Muscle of leg (tissue), 3 donors: ENCODE measurements at regions not wholly inside any gene's neighbourhood (a gene's known extent, or its start where the extent isn't known, plus 50 kb on each side); places are given as distances from the start of the nearest gene placed in this dataset.
A peak's percentile ranks its signal among the peaks of the same experiment; 100 is the strongest.

Experiments used
- DNase-seq: peaks from one replicate; pipeline ENCODE4 v3.0.0; 2013
- H3K27ac ChIP-seq: one replicate; pipeline ENCODE4 v1.5.1; 2013; ENCODE audit warnings: mild to moderate bottlenecking, low read length, control low read depth
- H3K27me3 ChIP-seq: one replicate; pipeline ENCODE4 v1.6.1; 2013; ENCODE audit warnings: low read length; ENCODE audit not compliant: control insufficient read depth, insufficient read depth
- H3K36me3 ChIP-seq: one replicate; pipeline ENCODE4 v1.6.1; 2013; ENCODE audit warnings: low read length; ENCODE audit not compliant: control insufficient read depth, insufficient read depth
- H3K4me1 ChIP-seq: one replicate; pipeline ENCODE4 v1.6.1; 2013; ENCODE audit warnings: low read length; ENCODE audit not compliant: control insufficient read depth, insufficient read depth
- H3K4me3 ChIP-seq: one replicate; pipeline ENCODE4 v1.5.1; 2013; ENCODE audit warnings: low read length, control low read depth
- H3K9me3 ChIP-seq: replicated peaks from 2 replicates; pipeline ENCODE4 v1.6.1; 2013; ENCODE audit warnings: low read depth, low read length; ENCODE audit not compliant: control insufficient read depth
- WGBS: methylation state at CpG from one replicate; pipeline ENCODE4 v1.1.5; 2013; ENCODE audit warnings: missing lambda C conversion rate; ENCODE audit not compliant: insufficient coverage; 5-methylcytosine and 5-hydroxymethylcytosine counted together

DNA sequence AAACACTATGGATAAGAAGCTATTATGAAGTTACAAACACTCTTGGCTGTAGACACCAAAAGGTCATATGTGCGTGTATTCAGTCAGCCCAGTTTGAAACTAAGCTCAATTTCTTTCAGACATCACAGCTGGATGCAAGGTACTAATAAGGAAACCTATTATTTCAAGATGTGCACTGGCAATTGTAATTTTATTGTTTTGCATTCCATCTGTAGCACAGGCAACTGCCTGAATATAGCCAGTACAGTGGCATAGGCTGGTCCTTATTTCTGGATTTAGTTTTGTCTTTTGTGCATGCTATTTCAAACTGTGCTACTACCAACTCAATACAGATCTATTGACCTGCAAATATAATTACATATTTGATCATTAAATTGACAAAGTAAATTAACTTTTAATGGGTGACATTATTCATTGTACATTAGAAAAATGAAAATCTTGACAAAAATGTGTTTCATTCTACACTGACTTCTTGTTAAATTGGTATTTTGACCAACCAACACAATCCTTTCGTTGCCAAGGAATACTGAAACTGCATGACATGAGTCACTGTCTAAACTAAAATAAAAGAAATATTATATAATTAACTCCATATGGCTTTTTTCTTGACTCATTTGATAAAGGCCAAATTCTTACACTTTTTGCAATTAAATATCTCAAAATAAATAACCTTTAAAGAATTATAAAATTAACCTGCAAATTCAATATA, 594.3 kb upstream of the ADGRL3 start:
- H3K36me3 ChIP-seq = no peaks in the 10 kb centered on the region
- peak; percentile 32 for DNase-seq
- no peak overlapping the region for H3K27ac ChIP-seq
- H3K4me1 ChIP-seq = no peaks in the 10 kb centered on the region
- no peaks in the 10 kb centered on the region for H3K27me3 ChIP-seq
- WGBS = no CpG with 5 or more reads among the region's 2 CpGs
- no peaks in the 10 kb centered on the region for H3K9me3 ChIP-seq
- no peak overlapping the region for H3K4me3 ChIP-seq

DNA sequence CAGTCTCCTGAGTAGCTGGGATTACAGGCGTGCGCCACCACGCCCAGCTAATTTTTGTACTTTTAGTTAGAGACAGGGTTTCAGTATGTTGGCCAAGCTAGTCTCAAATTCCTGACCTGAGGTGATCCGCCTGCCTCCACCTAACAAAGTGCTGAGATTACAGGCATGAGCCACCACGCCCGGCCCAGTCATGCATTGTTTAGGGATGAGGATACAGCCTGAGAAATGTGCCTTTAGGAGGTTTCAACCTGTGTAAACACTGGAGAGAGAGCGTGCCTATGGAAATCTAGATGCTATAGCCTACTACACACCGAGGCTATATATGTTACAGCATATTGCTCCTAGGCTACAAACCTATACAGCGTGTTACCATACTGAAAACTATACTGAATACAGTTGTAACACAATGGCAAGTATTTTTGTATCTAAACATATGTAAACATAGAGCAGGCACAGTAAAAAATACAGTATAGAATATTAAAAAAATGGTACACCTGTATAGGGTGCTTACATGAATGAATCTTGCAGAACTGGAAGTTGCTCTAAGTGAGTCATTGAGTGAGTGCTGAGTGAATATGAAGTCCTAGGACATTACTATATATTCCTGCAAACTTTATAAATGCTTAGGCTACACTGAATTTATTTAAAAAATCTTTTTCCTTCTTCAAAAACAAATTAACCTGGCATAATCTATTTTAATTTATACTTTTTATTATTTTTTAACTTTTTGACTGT, 588.2 kb upstream of the ADGRL3 start:
- no peak overlapping the region for H3K27ac ChIP-seq
- WGBS = 96% methylated on average over 4 of the region's 9 CpGs
- no peaks in the 10 kb centered on the region for H3K36me3 ChIP-seq
- DNase-seq = no peak
- H3K4me1 ChIP-seq = no peaks in the 10 kb centered on the region
- no peaks in the 10 kb centered on the region for H3K27me3 ChIP-seq
- no peak overlapping the region for H3K4me3 ChIP-seq
- H3K9me3 ChIP-seq = peaks cover 6% of the 10 kb centered on the region

DNA sequence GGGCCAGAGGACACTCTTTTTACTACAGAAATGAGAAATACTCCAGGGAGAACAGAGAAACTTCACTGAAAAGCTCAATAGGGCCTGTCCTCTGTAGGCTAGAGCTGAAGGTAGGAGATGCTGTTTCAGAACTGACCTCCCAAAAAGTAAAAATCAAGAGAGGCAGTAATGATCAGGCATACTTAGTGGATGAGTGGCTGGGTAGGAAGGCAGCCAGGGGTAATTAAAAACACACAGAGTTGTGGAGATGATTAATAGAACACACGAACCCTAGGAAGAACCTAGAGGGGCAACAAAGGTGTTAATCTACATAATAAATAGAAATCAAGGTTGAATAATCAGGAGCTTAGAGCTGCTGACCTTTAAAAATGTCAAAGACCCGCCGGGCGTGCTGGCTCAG, 582.4 kb upstream of the ADGRL3 start:
- H3K27me3 ChIP-seq = no peaks in the 10 kb centered on the region
- H3K9me3 ChIP-seq = peaks cover 7% of the 10 kb centered on the region
- WGBS = no CpG with 5 or more reads among the region's 4 CpGs
- no peaks in the 10 kb centered on the region for H3K36me3 ChIP-seq
- H3K4me1 ChIP-seq = no peaks in the 10 kb centered on the region
- no peak for DNase-seq
- no peak overlapping the region for H3K27ac ChIP-seq
- H3K4me3 ChIP-seq = no peak overlapping the region

DNA sequence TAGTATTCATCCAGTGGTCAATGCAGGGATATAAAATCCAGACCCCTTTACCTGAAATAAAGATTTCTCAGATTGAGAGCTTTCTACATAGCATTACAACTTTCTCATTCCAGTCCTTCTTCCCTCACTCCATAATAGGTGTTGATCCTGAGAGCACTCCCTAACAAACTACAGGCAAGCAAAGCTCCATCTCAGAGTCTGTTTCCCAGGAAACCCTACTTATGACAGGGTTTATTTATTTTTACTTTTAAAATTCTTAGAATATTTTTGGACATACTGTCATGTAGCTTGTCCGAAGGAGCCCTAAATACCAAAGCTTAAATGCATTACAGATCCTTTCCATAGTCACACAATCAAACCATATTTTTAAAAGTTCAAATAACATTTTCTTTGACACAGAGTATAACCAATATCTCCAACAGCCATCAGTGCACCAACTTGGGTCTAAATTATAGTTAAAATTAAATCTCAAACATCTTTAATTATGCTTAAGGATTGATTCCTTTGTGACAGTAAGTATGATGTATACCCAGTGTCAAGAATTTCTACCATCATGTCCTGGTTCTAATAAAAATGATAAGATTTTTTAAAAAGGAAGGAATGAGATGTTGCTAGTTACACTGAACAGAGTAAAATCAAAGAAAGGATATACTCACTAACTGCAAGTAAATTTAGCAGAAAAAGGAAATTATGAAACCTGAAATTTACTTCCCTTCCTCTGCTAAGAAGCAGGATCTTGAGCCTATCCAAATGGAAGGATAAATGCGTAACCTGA, 580.4 kb upstream of the ADGRL3 start:
- WGBS = no CpG with 5 or more reads among the region's 2 CpGs
- no peak overlapping the region for H3K4me3 ChIP-seq
- no peaks in the 10 kb centered on the region for H3K27me3 ChIP-seq
- H3K36me3 ChIP-seq = no peaks in the 10 kb centered on the region
- H3K4me1 ChIP-seq = no peaks in the 10 kb centered on the region
- H3K27ac ChIP-seq = no peak overlapping the region
- peaks cover 7% of the 10 kb centered on the region for H3K9me3 ChIP-seq
- no peak for DNase-seq

DNA sequence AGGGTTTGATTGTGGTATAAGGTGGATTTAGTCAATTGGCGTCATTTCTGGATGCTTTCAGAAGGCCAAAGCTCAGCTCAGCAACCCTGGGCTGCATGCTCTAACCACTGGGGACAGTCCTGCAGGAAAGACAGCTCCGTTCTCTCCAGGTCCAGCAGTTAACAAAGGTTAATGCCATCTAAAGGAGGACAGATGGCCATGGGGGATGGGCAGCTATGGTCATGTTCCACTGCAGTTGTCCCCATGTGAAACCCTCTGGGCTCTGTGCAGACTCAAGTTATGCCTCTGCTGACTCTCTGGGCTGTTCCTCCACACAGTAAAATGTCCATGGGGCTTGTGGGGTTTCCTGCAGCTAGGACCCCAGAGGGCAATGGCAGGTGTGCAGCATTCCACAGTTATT, 562.1 kb upstream of the ADGRL3 start:
- WGBS = 59% methylated on average over 2 of the region's 2 CpGs
- H3K9me3 ChIP-seq = peaks cover 7% of the 10 kb centered on the region

DNA sequence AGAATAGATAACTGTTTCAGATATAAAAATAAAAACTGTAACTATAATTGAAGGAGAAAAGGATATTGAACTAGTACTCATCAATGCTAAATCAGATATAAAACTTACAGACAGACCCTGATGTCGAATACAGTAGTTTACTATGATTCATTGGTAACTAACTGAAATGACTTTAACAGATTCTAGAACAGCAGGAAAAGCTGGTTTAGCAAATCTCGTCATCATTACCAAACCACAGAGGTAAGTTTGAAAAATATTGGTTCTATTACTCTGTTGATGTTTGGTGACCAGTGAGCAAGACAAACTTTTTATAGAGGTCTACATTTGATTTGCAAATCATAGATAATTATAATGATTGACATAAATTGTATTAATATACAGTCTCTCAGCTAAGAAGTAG, 551.4 kb upstream of the ADGRL3 start:
- Histone ChIP-seq H3K4me3 (no peak overlapping the region), H3K9me3 (no peaks in the 10 kb centered on the region), H3K27me3 (no peaks in the 10 kb centered on the region), H3K27ac (no peak overlapping the region), H3K4me1 (no peaks in the 10 kb centered on the region), H3K36me3 (no peaks in the 10 kb centered on the region)
- DNase-seq = peak; percentile 1
- WGBS = no CpG with 5 or more reads among the region's 2 CpGs

More for the DNA sequence above, 562.1 kb upstream of the ADGRL3 start:
- no peaks in the 10 kb centered on the region for H3K27me3 ChIP-seq
- no peak overlapping the region for H3K4me3 ChIP-seq
- no peaks in the 10 kb centered on the region for H3K4me1 ChIP-seq
- no peaks in the 10 kb centered on the region for H3K36me3 ChIP-seq
- no peak overlapping the region for H3K27ac ChIP-seq
- no peak for DNase-seq

DNA sequence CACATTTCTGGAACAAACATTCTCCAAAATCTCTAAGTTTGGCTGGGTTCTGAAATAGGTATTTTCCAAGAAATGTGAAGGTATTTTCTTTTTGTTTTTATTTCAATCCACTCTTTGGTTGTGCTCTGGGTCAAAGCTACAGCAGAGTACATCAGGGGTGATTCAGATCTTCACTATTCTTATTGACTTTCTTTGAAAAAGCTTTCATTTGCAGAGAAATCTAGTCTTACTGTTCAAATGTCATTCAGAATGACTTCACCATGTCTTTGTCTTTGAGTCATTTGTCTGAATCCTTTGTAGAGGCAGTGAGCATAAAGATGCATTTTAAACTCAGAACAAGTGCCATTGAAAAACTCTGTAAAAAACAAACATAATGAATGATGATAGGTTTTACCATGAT, 547.2 kb upstream of the ADGRL3 start:
- H3K9me3 ChIP-seq = no peaks in the 10 kb centered on the region
- H3K27ac ChIP-seq = no peak overlapping the region
- H3K4me1 ChIP-seq = no peaks in the 10 kb centered on the region
- DNase-seq = no peak
- no peaks in the 10 kb centered on the region for H3K36me3 ChIP-seq
- H3K4me3 ChIP-seq = no peak overlapping the region
- no peaks in the 10 kb centered on the region for H3K27me3 ChIP-seq

DNA sequence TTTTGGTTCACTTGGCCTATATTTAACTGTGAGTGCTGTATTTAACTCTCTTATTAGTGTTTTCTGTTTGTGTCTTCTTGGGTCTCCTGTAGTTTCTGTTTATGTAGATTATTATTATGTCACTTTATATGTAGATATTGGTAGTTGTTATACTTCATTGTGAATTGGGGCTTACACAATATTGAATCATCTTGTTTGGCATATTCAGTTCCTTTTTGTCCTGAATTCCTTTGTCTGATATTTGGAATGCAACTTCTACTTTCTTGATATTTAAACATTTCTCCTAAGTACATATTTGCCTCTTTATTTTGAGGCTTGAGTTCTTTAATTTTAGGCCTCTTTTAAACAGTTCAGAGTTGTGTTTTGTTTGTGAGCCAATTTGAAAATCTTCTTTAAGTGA, 544.8 kb upstream of the ADGRL3 start:
- Histone ChIP-seq H3K27me3 (no peaks in the 10 kb centered on the region), H3K9me3 (no peaks in the 10 kb centered on the region), H3K27ac (no peak overlapping the region), H3K4me1 (no peaks in the 10 kb centered on the region), H3K36me3 (no peaks in the 10 kb centered on the region), H3K4me3 (no peak overlapping the region)
- DNase-seq = no peak

DNA sequence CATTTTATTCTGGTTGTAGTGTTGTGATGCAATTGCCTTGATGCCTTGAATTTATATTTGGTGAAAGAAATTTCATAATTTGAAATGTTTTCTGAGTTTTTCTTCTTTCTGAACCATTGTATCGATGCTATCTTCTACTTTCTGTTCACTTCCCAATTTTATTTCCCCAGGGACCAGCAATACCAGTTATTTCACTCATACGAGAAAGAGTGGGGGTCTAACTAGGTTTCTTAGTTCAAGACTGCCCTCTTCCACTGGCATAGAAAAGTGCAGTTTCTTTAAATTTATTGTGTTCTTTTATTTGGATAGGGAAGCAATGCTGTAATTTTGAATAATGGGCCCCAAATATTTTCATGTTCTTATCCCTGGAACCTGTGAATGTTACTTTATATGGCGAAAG, 544.0 kb upstream of the ADGRL3 start:
- H3K9me3 ChIP-seq = no peaks in the 10 kb centered on the region
- no peak overlapping the region for H3K4me3 ChIP-seq
- DNase-seq = peak; percentile 1
- no peaks in the 10 kb centered on the region for H3K4me1 ChIP-seq
- H3K27ac ChIP-seq = no peak overlapping the region
- WGBS = 67% methylated on average over 1 of the region's 3 CpGs
- no peaks in the 10 kb centered on the region for H3K27me3 ChIP-seq
- no peaks in the 10 kb centered on the region for H3K36me3 ChIP-seq

DNA sequence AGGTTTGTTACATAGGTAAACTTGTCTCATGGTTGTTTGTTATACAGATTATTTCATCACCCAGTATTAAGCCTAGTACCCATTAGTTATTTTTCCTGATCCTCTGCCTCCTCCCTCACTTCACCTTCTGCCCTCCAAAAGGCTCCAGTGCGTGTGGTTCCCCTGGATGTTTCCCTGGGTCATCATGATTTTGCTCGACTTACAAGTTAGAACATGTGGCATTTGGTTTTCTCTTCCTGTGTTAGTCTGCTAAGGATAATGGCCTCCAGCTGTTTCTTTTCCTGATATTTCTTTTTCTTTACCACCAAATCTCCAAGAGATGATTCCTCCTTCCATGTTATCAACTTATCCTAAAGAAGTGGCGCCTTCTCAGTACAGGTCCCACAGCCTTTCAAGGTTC, 543.1 kb upstream of the ADGRL3 start:
- Histone ChIP-seq H3K27ac (no peak overlapping the region), H3K4me3 (no peak overlapping the region), H3K36me3 (no peaks in the 10 kb centered on the region), H3K9me3 (no peaks in the 10 kb centered on the region), H3K27me3 (no peaks in the 10 kb centered on the region), H3K4me1 (no peaks in the 10 kb centered on the region)
- no peak for DNase-seq
- 100% methylated on average over 1 of the region's 3 CpGs for WGBS
